GM08714 (cell line): ENCODE measurements at regions not wholly inside any gene's neighbourhood (a gene's known extent, or its start where the extent isn't known, plus 50 kb on each side); places are given as distances from the start of the nearest gene placed in this dataset.

Experiments used
- H3K4me3 ChIP-seq: fragments of 200-500 bp; sonication (Bioruptor generic); 2 replicates; pipeline ENCODE4 v1.5.1; 2014; ENCODE audit warnings: mild to moderate bottlenecking, low read length, inconsistent platforms
- ZNF274 ChIP-seq: IDR thresholded peaks from 2 replicates; pipeline ENCODE4 v1.6.1; 2012; ENCODE audit warnings: mild to moderate bottlenecking, low read depth, low read length

GRCh38 chrX:10055430-10055829 lies 88.3 kb downstream of the CLDN34 start:
- no peak overlapping the region for H3K4me3 ChIP-seq
- TF ChIP-seq ZNF274, result no peak

- no peak for TF ChIP-seq ZNF274
- no peak overlapping the region for H3K4me3 ChIP-seq
Measured at GRCh38 chrX:10062352-10062751, 94.4 kb upstream of the CLCN4 start.

GRCh38 chrX:10062980-10063379 lies 93.8 kb upstream of the CLCN4 start:
- TF ChIP-seq ZNF274, result no peak
- no peak overlapping the region for H3K4me3 ChIP-seq

- no peak for TF ChIP-seq ZNF274
- no peak overlapping the region for H3K4me3 ChIP-seq
Measured at GRCh38 chrX:10064736-10065135, 92.0 kb upstream of the CLCN4 start.

GRCh38 chrX:10070714-10071436 lies 85.9 kb upstream of the CLCN4 start:
- no peak overlapping the region for H3K4me3 ChIP-seq
- TF ChIP-seq ZNF274, result no peak

GRCh38 chrX:10071451-10072144 lies 85.2 kb upstream of the CLCN4 start:
- no peak overlapping the region for H3K4me3 ChIP-seq
- TF ChIP-seq ZNF274, result no peak

GRCh38 chrX:10072786-10073568 lies 83.8 kb upstream of the CLCN4 start:
- no peak for TF ChIP-seq ZNF274
- H3K4me3 ChIP-seq, result no peak overlapping the region

GRCh38 chrX:10073671-10074070 lies 83.1 kb upstream of the CLCN4 start:
- no peak for TF ChIP-seq ZNF274
- no peak overlapping the region for H3K4me3 ChIP-seq

- no peak overlapping the region for H3K4me3 ChIP-seq
- no peak for TF ChIP-seq ZNF274
Measured at GRCh38 chrX:10074241-10074941, 82.4 kb upstream of the CLCN4 start.

- no peak overlapping the region for H3K4me3 ChIP-seq
- no peak for TF ChIP-seq ZNF274
Measured at GRCh38 chrX:10076765-10077164, 80.0 kb upstream of the CLCN4 start.

- no peak for TF ChIP-seq ZNF274
- no peak overlapping the region for H3K4me3 ChIP-seq
Measured at GRCh38 chrX:10077425-10078188, 79.2 kb upstream of the CLCN4 start.

- no peak for TF ChIP-seq ZNF274
- no peak overlapping the region for H3K4me3 ChIP-seq
Measured at GRCh38 chrX:10078266-10078665, 78.5 kb upstream of the CLCN4 start.

GRCh38 chrX:10079231-10079630 lies 77.5 kb upstream of the CLCN4 start:
- H3K4me3 ChIP-seq, result no peak overlapping the region
- TF ChIP-seq ZNF274, result no peak
